ENCODE measurements at regions not wholly inside any gene's neighbourhood (a gene's known extent, or its start where the extent isn't known, plus 50 kb on each side); places are given as distances from the start of the nearest gene placed in this dataset.

DNA sequence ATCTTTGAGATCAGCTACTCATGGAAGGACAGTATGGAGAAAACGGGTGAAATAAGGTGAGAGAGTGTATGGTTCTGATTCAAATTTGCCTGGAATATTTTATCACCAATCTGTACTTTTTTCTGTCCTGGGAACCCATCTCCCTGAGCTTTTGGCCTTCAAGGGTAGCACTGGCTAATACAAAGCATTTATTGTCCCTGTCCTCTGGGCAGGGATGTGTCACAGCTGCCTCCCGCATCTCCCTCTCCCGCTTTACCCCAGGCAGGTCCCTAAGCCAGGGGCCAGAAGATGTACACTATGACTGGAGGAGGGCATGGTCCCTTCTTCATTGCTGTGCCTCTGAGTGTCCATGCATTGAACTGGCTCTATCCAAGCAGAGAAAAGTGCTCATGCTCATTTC is 201.7 kb upstream of the CHRNA7 start:
- H3K4me1 ChIP-seq (ENCODE audit: control insufficient read depth in 5 of 5, insufficient read depth in 5 of 5, low read length in 5 of 5), result peaks cover 0 to 2% (median 0%) of the 10 kb centered on the region in 5 donors
- TF ChIP-seq, protein P1, sequence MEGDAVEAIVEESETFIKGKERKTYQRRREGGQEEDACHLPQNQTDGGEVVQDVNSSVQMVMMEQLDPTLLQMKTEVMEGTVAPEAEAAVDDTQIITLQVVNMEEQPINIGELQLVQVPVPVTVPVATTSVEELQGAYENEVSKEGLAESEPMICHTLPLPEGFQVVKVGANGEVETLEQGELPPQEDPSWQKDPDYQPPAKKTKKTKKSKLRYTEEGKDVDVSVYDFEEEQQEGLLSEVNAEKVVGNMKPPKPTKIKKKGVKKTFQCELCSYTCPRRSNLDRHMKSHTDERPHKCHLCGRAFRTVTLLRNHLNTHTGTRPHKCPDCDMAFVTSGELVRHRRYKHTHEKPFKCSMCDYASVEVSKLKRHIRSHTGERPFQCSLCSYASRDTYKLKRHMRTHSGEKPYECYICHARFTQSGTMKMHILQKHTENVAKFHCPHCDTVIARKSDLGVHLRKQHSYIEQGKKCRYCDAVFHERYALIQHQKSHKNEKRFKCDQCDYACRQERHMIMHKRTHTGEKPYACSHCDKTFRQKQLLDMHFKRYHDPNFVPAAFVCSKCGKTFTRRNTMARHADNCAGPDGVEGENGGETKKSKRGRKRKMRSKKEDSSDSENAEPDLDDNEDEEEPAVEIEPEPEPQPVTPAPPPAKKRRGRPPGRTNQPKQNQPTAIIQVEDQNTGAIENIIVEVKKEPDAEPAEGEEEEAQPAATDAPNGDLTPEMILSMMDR (IDR thresholded peaks at IDR 0.05; ENCODE audit: control extremely low read depth, extremely low read depth), result no peak
- no peak overlapping the region for H3K9ac ChIP-seq (ENCODE audit: insufficient read depth in 1 of 2, low read length in 2 of 2)
- WGBS, 2 donors, result 88 to 91% methylated on average over 3 of the region's 3 CpGs
- no peak overlapping the region for H3K27ac ChIP-seq (ENCODE audit: low read depth in 1 of 2, low read length in 1 of 2)
- no peak overlapping the region for H3K4me3 ChIP-seq
- no peak for ATAC-seq (ENCODE audit: insufficient read depth, low FRiP score)
- no peaks in the 10 kb centered on the region for H3K27me3 ChIP-seq (ENCODE audit: control insufficient read depth in 3 of 3, insufficient read depth in 3 of 3, low read length in 2 of 3)
- H3K36me3 ChIP-seq (ENCODE audit: control insufficient read depth in 4 of 4, insufficient read depth in 4 of 4, low read length in 4 of 4), result no peaks in the 10 kb centered on the region
- H3K9me3 ChIP-seq (ENCODE audit: control insufficient read depth in 4 of 4, insufficient read depth in 3 of 4, low read length in 3 of 4), result peaks cover 0 to 4% (median 0%) of the 10 kb centered on the region in 4 donors
- DNase-seq, result no peak

DNA sequence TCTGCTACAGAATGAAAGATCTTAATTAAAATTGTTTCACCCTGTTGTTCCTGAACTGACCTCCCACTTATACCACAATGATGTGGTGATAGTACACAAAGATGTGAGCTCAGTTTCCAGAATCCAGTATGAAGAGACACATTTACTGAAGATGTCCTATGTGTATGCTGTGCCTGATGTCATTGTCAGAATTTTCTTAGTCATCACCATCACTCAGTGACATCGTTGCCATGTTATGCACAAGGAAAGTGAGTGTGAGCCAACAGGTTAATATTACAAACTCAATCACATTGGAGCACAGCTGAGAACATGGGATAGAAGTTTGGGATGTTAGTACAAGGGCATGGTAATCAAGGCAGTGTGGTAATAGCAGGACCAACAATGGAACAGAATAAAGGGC is 199.7 kb upstream of the CHRNA7 start:
- peaks cover 0 to 4% (median 0%) of the 10 kb centered on the region in 4 donors for H3K9me3 ChIP-seq (ENCODE audit: control insufficient read depth in 4 of 4, insufficient read depth in 3 of 4, low read length in 3 of 4)
- TF ChIP-seq, protein P1 (IDR thresholded peaks at IDR 0.05; ENCODE audit: control extremely low read depth, extremely low read depth), result no peak
- ATAC-seq (ENCODE audit: insufficient read depth, low FRiP score) (no peak), DNase-seq (no peak)
- H3K4me3 ChIP-seq, result no peak overlapping the region
- no peaks in the 10 kb centered on the region for H3K27me3 ChIP-seq (ENCODE audit: control insufficient read depth in 3 of 3, insufficient read depth in 3 of 3, low read length in 2 of 3)
- H3K4me1 ChIP-seq (ENCODE audit: control insufficient read depth in 5 of 5, insufficient read depth in 5 of 5, low read length in 5 of 5), result no peaks in the 10 kb centered on the region
- H3K27ac ChIP-seq (ENCODE audit: low read depth in 1 of 2, low read length in 1 of 2), result no peak overlapping the region
- 89 to 96% methylated on average over 1 of the region's 1 CpG for WGBS, 2 donors
- no peak overlapping the region for H3K9ac ChIP-seq (ENCODE audit: insufficient read depth in 1 of 2, low read length in 2 of 2)
- H3K36me3 ChIP-seq (ENCODE audit: control insufficient read depth in 4 of 4, insufficient read depth in 4 of 4, low read length in 4 of 4), result no peaks in the 10 kb centered on the region

DNA sequence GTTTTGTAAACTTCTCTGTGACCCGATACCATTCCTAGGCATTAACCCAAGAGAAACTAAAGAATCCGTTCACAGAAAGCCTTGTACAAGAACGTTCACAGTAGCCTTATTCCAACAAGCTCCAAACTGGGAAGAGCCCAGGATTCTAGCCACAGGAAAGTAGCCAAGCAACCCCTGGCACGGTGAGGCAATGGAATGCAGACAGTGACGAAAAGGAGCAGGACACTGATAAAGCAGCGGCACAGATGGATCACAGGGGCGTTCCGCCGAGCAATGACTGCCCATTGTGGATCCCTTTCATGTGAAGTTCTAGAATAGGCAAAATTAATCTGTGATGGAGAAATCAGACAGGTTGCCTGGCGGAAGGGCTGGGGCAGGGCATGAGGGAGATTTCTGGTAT is 198.7 kb upstream of the CHRNA7 start:
- ATAC-seq (ENCODE audit: insufficient read depth, low FRiP score) (no peak), DNase-seq (no peak)
- no peak overlapping the region for H3K9ac ChIP-seq (ENCODE audit: insufficient read depth in 1 of 2, low read length in 2 of 2)
- no peaks in the 10 kb centered on the region for H3K36me3 ChIP-seq (ENCODE audit: control insufficient read depth in 4 of 4, insufficient read depth in 4 of 4, low read length in 4 of 4)
- H3K27ac ChIP-seq (ENCODE audit: low read depth in 1 of 2, low read length in 1 of 2), result no peak overlapping the region
- H3K4me3 ChIP-seq, result no peak overlapping the region
- H3K9me3 ChIP-seq (ENCODE audit: control insufficient read depth in 4 of 4, insufficient read depth in 3 of 4, low read length in 3 of 4), result peaks cover 0 to 2% (median 0%) of the 10 kb centered on the region in 4 donors
- 85 to 86% methylated on average over 10 of the region's 10 CpGs for WGBS, 2 donors
- no peaks in the 10 kb centered on the region for H3K27me3 ChIP-seq (ENCODE audit: control insufficient read depth in 3 of 3, insufficient read depth in 3 of 3, low read length in 2 of 3)
- H3K4me1 ChIP-seq (ENCODE audit: control insufficient read depth in 5 of 5, insufficient read depth in 5 of 5, low read length in 5 of 5), result no peaks in the 10 kb centered on the region
- TF ChIP-seq, protein P1 (IDR thresholded peaks at IDR 0.05; ENCODE audit: control extremely low read depth, extremely low read depth), result no peak

DNA sequence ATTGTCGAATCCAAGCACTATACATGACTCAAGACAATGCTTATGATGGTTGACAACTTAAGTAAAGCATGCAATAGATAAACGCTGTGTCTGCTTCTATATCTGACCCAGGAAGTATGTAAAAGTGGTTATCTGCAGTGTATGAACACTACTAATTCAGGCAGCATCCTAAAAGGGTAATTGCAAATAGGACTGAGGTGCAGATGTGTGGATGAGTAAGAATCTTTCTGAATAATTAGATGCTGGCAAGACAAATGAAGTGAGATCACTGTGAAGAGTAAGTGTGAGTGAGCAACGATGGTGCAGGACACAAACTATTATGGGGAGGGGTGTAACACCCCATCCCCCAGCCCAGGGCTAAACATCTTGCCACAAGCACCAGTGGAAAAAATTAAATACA is 195.7 kb upstream of the CHRNA7 start:
- Histone ChIP-seq H3K4me1 (ENCODE audit: control insufficient read depth in 5 of 5, insufficient read depth in 5 of 5, low read length in 5 of 5) (peaks cover 0 to 4% (median 0%) of the 10 kb centered on the region in 5 donors), H3K36me3 (ENCODE audit: control insufficient read depth in 4 of 4, insufficient read depth in 4 of 4, low read length in 4 of 4) (no peaks in the 10 kb centered on the region), H3K4me3 (no peak overlapping the region), H3K27ac (ENCODE audit: low read depth in 1 of 2, low read length in 1 of 2) (no peak overlapping the region), H3K27me3 (ENCODE audit: control insufficient read depth in 3 of 3, insufficient read depth in 3 of 3, low read length in 2 of 3) (no peaks in the 10 kb centered on the region), H3K9me3 (ENCODE audit: control insufficient read depth in 4 of 4, insufficient read depth in 3 of 4, low read length in 3 of 4) (peaks cover 0 to 2% (median 0%) of the 10 kb centered on the region in 4 donors), H3K9ac (ENCODE audit: insufficient read depth in 1 of 2, low read length in 2 of 2) (no peak overlapping the region)
- WGBS, 2 donors, result 60 to 78% methylated on average over 3 of the region's 3 CpGs
- TF ChIP-seq, protein P1 (IDR thresholded peaks at IDR 0.05; ENCODE audit: control extremely low read depth, extremely low read depth), result no peak
- no peak for ATAC-seq (ENCODE audit: insufficient read depth, low FRiP score)
- DNase-seq, result no peak

All from lung (tissue), 11 donors.